ENCODE measurements at regions not wholly inside any gene's neighbourhood (a gene's known extent, or its start where the extent isn't known, plus 50 kb on each side); places are given as distances from the start of the nearest gene placed in this dataset.

DNA sequence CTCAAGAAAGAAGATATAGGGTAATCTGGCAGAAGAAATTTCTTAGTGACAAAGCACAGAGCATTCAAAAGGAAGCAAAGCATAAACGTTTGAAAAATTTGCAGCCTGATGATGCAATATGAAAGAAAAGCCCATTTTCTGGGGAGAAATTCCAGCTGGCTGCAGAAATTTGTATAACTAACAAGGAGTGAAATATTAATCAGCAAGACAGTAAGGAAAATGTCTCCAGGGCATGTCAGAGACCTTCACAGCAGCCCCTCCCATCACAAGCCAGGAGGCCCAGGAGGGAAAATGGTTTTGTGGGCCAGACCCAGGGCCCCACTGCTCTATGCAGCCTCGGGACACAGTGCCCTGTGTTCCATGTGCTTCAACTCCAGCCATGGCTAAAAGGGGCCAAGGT, 359.4 kb downstream of the HINT1 start:
- no peak overlapping the region for H3K4me3 ChIP-seq (ENCODE audit: low read depth in 1 of 2, low read length in 2 of 2)
- no peaks in the 10 kb centered on the region for H3K27me3 ChIP-seq (ENCODE audit: low read depth, low read length)

DNA sequence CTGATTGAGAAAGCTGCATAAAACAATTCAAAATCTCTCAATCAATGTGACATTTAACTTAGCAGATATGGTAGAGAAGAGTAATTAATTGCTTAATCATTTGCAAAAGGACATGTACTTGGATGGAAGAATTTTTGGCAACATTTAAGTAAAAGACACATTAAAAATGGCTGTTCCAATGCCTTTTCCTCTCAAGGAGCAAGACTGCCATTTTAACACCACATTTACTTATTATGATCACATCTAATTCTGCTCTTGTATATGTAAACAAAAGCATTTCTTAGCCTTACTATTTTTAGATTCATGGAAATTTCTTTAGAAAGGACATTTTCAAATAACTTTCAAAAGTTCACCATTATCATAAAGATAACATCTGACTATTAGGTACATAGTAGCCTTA, 360.0 kb downstream of the HINT1 start:
- H3K27me3 ChIP-seq (ENCODE audit: low read depth, low read length) = no peaks in the 10 kb centered on the region
- H3K36me3 ChIP-seq (ENCODE audit: control insufficient read depth in 1 of 2, insufficient read depth in 2 of 2, low read length in 2 of 2) = no peaks in the 10 kb centered on the region
- no peak overlapping the region for H3K27ac ChIP-seq (ENCODE audit: low read length)
- H3K4me1 ChIP-seq (ENCODE audit: control insufficient read depth in 1 of 2, insufficient read depth in 2 of 2, low read length in 2 of 2) = no peaks in the 10 kb centered on the region
- peaks cover 0 to 4% of the 10 kb centered on the region in 2 donors for H3K9me3 ChIP-seq (ENCODE audit: control insufficient read depth in 1 of 2, low read length in 2 of 2)
- no peak overlapping the region for H3K4me3 ChIP-seq (ENCODE audit: low read depth in 1 of 2, low read length in 2 of 2)

More for the DNA sequence above, 359.4 kb downstream of the HINT1 start:
- Histone ChIP-seq H3K4me1 (ENCODE audit: control insufficient read depth in 1 of 2, insufficient read depth in 2 of 2, low read length in 2 of 2) (no peaks in the 10 kb centered on the region), H3K27ac (ENCODE audit: low read length) (no peak overlapping the region), H3K36me3 (ENCODE audit: control insufficient read depth in 1 of 2, insufficient read depth in 2 of 2, low read length in 2 of 2) (no peaks in the 10 kb centered on the region), H3K9me3 (ENCODE audit: control insufficient read depth in 1 of 2, low read length in 2 of 2) (peaks cover 0 to 4% of the 10 kb centered on the region in 2 donors)

DNA sequence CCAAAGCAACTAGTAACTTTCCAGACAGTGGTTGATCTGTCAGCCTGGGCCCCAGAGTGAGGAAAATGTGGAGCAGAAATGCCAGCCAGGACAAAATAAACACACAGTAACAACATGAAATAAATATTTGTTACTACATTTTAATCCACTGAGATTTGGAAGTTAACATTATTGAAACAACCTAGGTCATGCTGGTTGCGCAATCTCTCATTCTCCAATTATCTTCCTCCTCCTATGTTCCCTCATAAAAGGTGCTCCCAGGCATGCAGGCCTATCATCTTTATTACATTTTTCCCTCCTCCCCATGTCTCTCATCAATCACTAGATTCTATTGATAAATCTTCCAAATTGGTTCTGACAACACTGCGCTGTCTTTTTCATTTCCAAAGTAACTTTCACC, 363.1 kb downstream of the HINT1 start:
- H3K27ac ChIP-seq (ENCODE audit: low read length) = no peak overlapping the region
- no peaks in the 10 kb centered on the region for H3K36me3 ChIP-seq (ENCODE audit: control insufficient read depth in 1 of 2, insufficient read depth in 2 of 2, low read length in 2 of 2)
- no peaks in the 10 kb centered on the region for H3K4me1 ChIP-seq (ENCODE audit: control insufficient read depth in 1 of 2, insufficient read depth in 2 of 2, low read length in 2 of 2)
- no peak overlapping the region for H3K4me3 ChIP-seq (ENCODE audit: low read depth in 1 of 2, low read length in 2 of 2)
- H3K9me3 ChIP-seq (ENCODE audit: control insufficient read depth in 1 of 2, low read length in 2 of 2) = peaks cover 0 to 11% of the 10 kb centered on the region in 2 donors
- H3K27me3 ChIP-seq (ENCODE audit: low read depth, low read length) = no peaks in the 10 kb centered on the region

GRCh38 chr5:130799015-130799414, 366.0 kb downstream of the HINT1 start:
- H3K36me3 ChIP-seq (ENCODE audit: control insufficient read depth in 1 of 2, insufficient read depth in 2 of 2, low read length in 2 of 2) = no peaks in the 10 kb centered on the region
- no peak overlapping the region for H3K4me3 ChIP-seq (ENCODE audit: low read depth in 1 of 2, low read length in 2 of 2)
- H3K9me3 ChIP-seq (ENCODE audit: control insufficient read depth in 1 of 2, low read length in 2 of 2) = peaks cover 0 to 11% of the 10 kb centered on the region in 2 donors
- H3K27ac ChIP-seq (ENCODE audit: low read length) = no peak overlapping the region
- H3K27me3 ChIP-seq (ENCODE audit: low read depth, low read length) = no peaks in the 10 kb centered on the region
- H3K4me1 ChIP-seq (ENCODE audit: control insufficient read depth in 1 of 2, insufficient read depth in 2 of 2, low read length in 2 of 2) = no peaks in the 10 kb centered on the region

GRCh38 chr5:130797303-130797702, 367.8 kb downstream of the HINT1 start:
- Histone ChIP-seq H3K36me3 (ENCODE audit: control insufficient read depth in 1 of 2, insufficient read depth in 2 of 2, low read length in 2 of 2) (no peaks in the 10 kb centered on the region), H3K4me1 (ENCODE audit: control insufficient read depth in 1 of 2, insufficient read depth in 2 of 2, low read length in 2 of 2) (no peaks in the 10 kb centered on the region), H3K27me3 (ENCODE audit: low read depth, low read length) (no peaks in the 10 kb centered on the region), H3K9me3 (ENCODE audit: control insufficient read depth in 1 of 2, low read length in 2 of 2) (peaks cover 0 to 11% of the 10 kb centered on the region in 2 donors), H3K27ac (ENCODE audit: low read length) (no peak overlapping the region), H3K4me3 (ENCODE audit: low read depth in 1 of 2, low read length in 2 of 2) (no peak overlapping the region)

DNA sequence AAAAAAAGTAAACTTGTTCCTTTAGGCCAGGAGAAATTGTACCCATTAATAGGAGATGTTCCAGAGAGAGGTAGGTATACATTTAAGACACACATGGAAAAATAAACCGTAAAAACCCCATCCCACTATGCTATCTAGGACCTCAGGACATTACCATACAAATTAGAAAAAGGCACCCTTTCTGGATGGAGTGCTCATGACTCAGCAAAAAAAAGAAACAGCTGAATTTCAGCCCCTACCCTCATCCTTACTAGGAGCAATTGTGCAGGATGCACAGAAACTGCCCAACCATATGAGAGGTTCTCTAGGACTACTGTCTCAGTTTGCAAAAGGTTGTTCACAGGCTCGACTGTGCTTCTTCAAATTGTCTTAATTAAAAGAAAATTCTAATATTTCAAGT, 368.2 kb downstream of the HINT1 start:
- Histone ChIP-seq H3K27ac (ENCODE audit: low read length) (no peak overlapping the region), H3K4me1 (ENCODE audit: control insufficient read depth in 1 of 2, insufficient read depth in 2 of 2, low read length in 2 of 2) (no peaks in the 10 kb centered on the region), H3K4me3 (ENCODE audit: low read depth in 1 of 2, low read length in 2 of 2) (no peak overlapping the region), H3K36me3 (ENCODE audit: control insufficient read depth in 1 of 2, insufficient read depth in 2 of 2, low read length in 2 of 2) (no peaks in the 10 kb centered on the region), H3K9me3 (ENCODE audit: control insufficient read depth in 1 of 2, low read length in 2 of 2) (peaks cover 0 to 11% of the 10 kb centered on the region in 2 donors), H3K27me3 (ENCODE audit: low read depth, low read length) (no peaks in the 10 kb centered on the region)

GRCh38 chr5:130796032-130796431, 369.0 kb downstream of the HINT1 start:
- H3K9me3 ChIP-seq (ENCODE audit: control insufficient read depth in 1 of 2, low read length in 2 of 2) = peaks cover 0 to 12% of the 10 kb centered on the region in 2 donors

GRCh38 chr5:130795037-130795436, 370.0 kb downstream of the HINT1 start:
- no peak overlapping the region for H3K4me3 ChIP-seq (ENCODE audit: low read depth in 1 of 2, low read length in 2 of 2)
- H3K36me3 ChIP-seq (ENCODE audit: control insufficient read depth in 1 of 2, insufficient read depth in 2 of 2, low read length in 2 of 2) = no peaks in the 10 kb centered on the region
- H3K9me3 ChIP-seq (ENCODE audit: control insufficient read depth in 1 of 2, low read length in 2 of 2) = peaks cover 0 to 9% of the 10 kb centered on the region in 2 donors
- H3K27me3 ChIP-seq (ENCODE audit: low read depth, low read length) = no peaks in the 10 kb centered on the region
- H3K4me1 ChIP-seq (ENCODE audit: control insufficient read depth in 1 of 2, insufficient read depth in 2 of 2, low read length in 2 of 2) = no peaks in the 10 kb centered on the region
- H3K27ac ChIP-seq (ENCODE audit: low read length) = no peak overlapping the region

More at GRCh38 chr5:130796032-130796431, 369.0 kb downstream of the HINT1 start:
- no peak overlapping the region for H3K27ac ChIP-seq (ENCODE audit: low read length)
- no peaks in the 10 kb centered on the region for H3K27me3 ChIP-seq (ENCODE audit: low read depth, low read length)
- no peaks in the 10 kb centered on the region for H3K36me3 ChIP-seq (ENCODE audit: control insufficient read depth in 1 of 2, insufficient read depth in 2 of 2, low read length in 2 of 2)
- H3K4me1 ChIP-seq (ENCODE audit: control insufficient read depth in 1 of 2, insufficient read depth in 2 of 2, low read length in 2 of 2) = no peaks in the 10 kb centered on the region
- no peak overlapping the region for H3K4me3 ChIP-seq (ENCODE audit: low read depth in 1 of 2, low read length in 2 of 2)

- Histone ChIP-seq H3K4me3 (ENCODE audit: low read depth in 1 of 2, low read length in 2 of 2) (no peak overlapping the region), H3K36me3 (ENCODE audit: control insufficient read depth in 1 of 2, insufficient read depth in 2 of 2, low read length in 2 of 2) (no peaks in the 10 kb centered on the region), H3K27me3 (ENCODE audit: low read depth, low read length) (no peaks in the 10 kb centered on the region), H3K4me1 (ENCODE audit: control insufficient read depth in 1 of 2, insufficient read depth in 2 of 2, low read length in 2 of 2) (no peaks in the 10 kb centered on the region), H3K27ac (ENCODE audit: low read length) (no peak overlapping the region), H3K9me3 (ENCODE audit: control insufficient read depth in 1 of 2, low read length in 2 of 2) (no peaks in the 10 kb centered on the region)
Measured at GRCh38 chr5:130777794-130778193, 387.3 kb downstream of the HINT1 start.

- no peaks in the 10 kb centered on the region for H3K36me3 ChIP-seq (ENCODE audit: control insufficient read depth in 1 of 2, insufficient read depth in 2 of 2, low read length in 2 of 2)
- H3K27me3 ChIP-seq (ENCODE audit: low read depth, low read length) = no peaks in the 10 kb centered on the region
- no peak overlapping the region for H3K4me3 ChIP-seq (ENCODE audit: low read depth in 1 of 2, low read length in 2 of 2)
- H3K4me1 ChIP-seq (ENCODE audit: control insufficient read depth in 1 of 2, insufficient read depth in 2 of 2, low read length in 2 of 2) = no peaks in the 10 kb centered on the region
- no peaks in the 10 kb centered on the region for H3K9me3 ChIP-seq (ENCODE audit: control insufficient read depth in 1 of 2, low read length in 2 of 2)
- H3K27ac ChIP-seq (ENCODE audit: low read length) = no peak overlapping the region
Measured at GRCh38 chr5:130773813-130774212, 391.2 kb downstream of the HINT1 start.

- Histone ChIP-seq H3K27ac (ENCODE audit: low read length) (no peak overlapping the region), H3K27me3 (ENCODE audit: low read depth, low read length) (no peaks in the 10 kb centered on the region), H3K4me1 (ENCODE audit: control insufficient read depth in 1 of 2, insufficient read depth in 2 of 2, low read length in 2 of 2) (no peaks in the 10 kb centered on the region), H3K36me3 (ENCODE audit: control insufficient read depth in 1 of 2, insufficient read depth in 2 of 2, low read length in 2 of 2) (no peaks in the 10 kb centered on the region), H3K4me3 (ENCODE audit: low read depth in 1 of 2, low read length in 2 of 2) (no peak overlapping the region), H3K9me3 (ENCODE audit: control insufficient read depth in 1 of 2, low read length in 2 of 2) (no peaks in the 10 kb centered on the region)
Measured at GRCh38 chr5:130762031-130762430, 403.0 kb downstream of the HINT1 start.

- Histone ChIP-seq H3K36me3 (ENCODE audit: control insufficient read depth in 1 of 2, insufficient read depth in 2 of 2, low read length in 2 of 2) (no peaks in the 10 kb centered on the region), H3K4me1 (ENCODE audit: control insufficient read depth in 1 of 2, insufficient read depth in 2 of 2, low read length in 2 of 2) (no peaks in the 10 kb centered on the region), H3K4me3 (ENCODE audit: low read depth in 1 of 2, low read length in 2 of 2) (no peak overlapping the region), H3K27me3 (ENCODE audit: low read depth, low read length) (no peaks in the 10 kb centered on the region), H3K9me3 (ENCODE audit: control insufficient read depth in 1 of 2, low read length in 2 of 2) (no peaks in the 10 kb centered on the region), H3K27ac (ENCODE audit: low read length) (no peak overlapping the region)
Measured at GRCh38 chr5:130759061-130759460, 406.0 kb downstream of the HINT1 start.
